NT2/D1 (cell line): ENCODE measurements at regions not wholly inside any gene's neighbourhood (a gene's known extent, or its start where the extent isn't known, plus 50 kb on each side); places are given as distances from the start of the nearest gene placed in this dataset.

Experiments
- YY1 ChIP-seq: IDR thresholded peaks from 2 replicates; pipeline ENCODE4 v1.6.1; 2011; ENCODE audit not compliant: insufficient read length, insufficient read depth
- ZNF274 ChIP-seq: IDR thresholded peaks from 2 replicates; pipeline ENCODE4 v1.6.1; 2011; ENCODE audit warnings: mild to moderate bottlenecking, low read depth, low read length

DNA sequence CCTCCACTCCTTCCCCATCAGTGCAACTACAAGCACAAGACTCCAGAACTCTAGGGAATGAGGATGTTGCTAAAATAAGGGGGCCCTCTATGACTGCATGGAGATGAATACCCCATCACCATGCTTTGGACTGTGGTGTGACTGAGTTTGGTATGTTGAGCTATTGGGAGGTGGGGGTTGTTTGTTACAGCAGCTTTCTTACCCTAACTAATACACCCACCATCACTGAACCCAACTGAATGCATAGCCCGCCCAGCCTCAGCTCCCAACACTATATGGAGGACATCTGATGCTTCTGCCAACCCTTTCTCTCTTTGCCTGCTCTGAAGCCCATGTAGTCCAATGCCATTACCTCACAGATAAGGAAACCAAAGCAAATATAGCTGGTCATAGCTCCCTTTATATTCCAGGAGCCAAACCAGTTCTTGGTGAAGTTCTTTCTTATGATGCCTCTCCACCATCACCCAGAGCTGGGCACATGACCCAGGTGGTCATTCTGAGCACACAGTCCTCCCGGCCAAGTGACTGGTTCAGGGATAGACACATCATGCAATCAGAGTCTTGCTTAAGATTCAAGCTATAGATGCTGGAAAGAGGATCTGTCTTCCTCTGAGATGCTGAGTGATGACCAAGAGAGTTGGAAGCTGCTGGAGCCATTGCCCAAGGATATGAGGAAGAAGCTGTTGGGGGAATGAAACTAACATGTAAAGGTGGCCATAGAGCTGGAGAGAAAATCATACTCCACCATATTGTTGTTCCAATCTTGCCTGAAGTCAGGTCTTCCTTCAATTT, 155.6 kb upstream of the HAAO start:
- no peak for TF ChIP-seq YY1
- TF ChIP-seq ZNF274 = no peak
